ENCODE measurements at regions not wholly inside any gene's neighbourhood (a gene's known extent, or its start where the extent isn't known, plus 50 kb on each side); places are given as distances from the start of the nearest gene placed in this dataset.

DNA sequence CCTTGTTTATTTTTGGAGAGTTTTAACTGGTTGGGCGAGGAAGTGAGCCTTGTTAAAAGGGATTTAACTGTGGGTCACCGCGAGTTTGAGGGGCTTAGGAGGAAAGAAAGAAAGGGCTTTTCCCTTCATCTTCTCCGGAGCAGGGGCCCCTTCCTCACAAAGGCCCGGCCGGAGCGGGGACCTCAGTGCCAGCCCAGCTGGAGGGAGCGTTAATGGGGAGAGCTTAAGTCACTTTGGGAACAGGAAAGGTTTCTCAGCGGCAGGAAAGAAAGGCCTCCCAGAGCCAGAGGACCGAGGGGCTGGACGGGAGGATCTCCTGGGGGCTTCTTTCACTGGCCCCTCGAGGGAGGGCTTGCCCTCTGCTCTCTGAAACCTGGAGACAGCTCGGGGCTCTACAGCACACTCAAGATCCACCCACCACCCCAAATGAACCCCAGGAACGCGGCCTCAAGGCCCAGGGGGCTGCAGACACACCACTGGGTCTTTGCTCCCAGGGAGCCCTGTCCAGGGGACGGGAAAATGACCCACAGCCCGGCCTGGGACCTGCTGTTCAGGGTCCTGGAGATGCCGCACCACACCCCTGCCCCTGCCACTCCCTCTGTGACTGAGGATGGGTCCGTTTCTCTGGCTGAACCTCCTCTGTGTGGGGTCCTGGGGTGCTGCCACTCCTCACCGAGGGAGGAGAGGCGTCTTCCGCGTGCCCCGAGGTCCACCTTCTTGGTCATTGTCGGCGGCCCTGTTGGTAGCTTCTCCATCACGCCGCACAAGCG is 128.3 kb downstream of the URI1 start:
- CTCF ChIA-PET, result no interaction called here
- H3K27me3 Mint-ChIP-seq (ENCODE audit: unreplicated experiment), result peaks cover 79% of the 10 kb centered on the region
- intact Hi-C loops (cut with micrococcal nuclease; ENCODE audit: unreplicated experiment), result no loop called here
- no peak overlapping the region for H3K27ac Mint-ChIP-seq (ENCODE audit: unreplicated experiment)
- no peaks in the 10 kb centered on the region for H3K4me1 Mint-ChIP-seq (ENCODE audit: low read depth, unreplicated experiment)
- no peak overlapping the region for H3K4me3 Mint-ChIP-seq (ENCODE audit: low read depth, unreplicated experiment)
- TF ChIP-seq, protein P1, sequence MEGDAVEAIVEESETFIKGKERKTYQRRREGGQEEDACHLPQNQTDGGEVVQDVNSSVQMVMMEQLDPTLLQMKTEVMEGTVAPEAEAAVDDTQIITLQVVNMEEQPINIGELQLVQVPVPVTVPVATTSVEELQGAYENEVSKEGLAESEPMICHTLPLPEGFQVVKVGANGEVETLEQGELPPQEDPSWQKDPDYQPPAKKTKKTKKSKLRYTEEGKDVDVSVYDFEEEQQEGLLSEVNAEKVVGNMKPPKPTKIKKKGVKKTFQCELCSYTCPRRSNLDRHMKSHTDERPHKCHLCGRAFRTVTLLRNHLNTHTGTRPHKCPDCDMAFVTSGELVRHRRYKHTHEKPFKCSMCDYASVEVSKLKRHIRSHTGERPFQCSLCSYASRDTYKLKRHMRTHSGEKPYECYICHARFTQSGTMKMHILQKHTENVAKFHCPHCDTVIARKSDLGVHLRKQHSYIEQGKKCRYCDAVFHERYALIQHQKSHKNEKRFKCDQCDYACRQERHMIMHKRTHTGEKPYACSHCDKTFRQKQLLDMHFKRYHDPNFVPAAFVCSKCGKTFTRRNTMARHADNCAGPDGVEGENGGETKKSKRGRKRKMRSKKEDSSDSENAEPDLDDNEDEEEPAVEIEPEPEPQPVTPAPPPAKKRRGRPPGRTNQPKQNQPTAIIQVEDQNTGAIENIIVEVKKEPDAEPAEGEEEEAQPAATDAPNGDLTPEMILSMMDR (IDR thresholded peaks at IDR 0.05; ENCODE audit: unreplicated experiment), result no peak
- BruUV-seq (replicated peaks), result no TSS peak
- no peaks in the 10 kb centered on the region for H3K36me3 Mint-ChIP-seq (ENCODE audit: insufficient read depth, unreplicated experiment)
- peaks cover 3% of the 10 kb centered on the region for H3K9me3 Mint-ChIP-seq (ENCODE audit: low read depth, unreplicated experiment)
- no peak for DNase-seq

DNA sequence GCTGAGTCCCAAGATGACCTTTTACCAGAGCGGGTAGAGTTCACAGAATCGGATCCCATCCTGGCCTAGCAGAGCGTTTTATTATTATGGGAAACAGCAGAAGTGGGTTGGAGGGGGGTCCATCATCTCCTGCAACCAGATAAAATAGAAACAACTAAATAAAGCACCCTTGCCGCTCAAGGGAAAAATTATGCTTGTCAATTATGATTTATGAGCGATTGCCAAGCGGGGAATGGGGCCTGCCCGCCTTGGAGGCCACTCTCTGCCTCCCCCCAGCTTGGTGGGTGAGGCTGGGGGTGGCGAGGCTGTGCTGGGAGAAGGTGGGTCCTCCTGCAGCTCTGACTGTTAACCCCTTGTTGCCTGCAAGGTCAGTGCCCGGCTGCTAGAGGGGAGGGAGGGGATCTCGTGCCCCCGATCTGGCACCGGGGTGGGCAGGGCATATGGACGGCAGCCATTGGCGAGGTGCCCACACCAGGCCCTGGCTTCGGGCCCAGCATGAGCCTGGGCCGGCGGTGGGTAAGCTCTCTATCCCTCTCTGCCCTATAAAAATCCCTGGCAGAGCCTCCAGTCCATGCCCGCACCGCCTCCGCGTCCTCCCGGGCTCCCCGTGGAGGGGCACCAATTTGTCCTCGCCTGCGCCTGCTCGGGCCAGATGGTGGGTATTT is 129.1 kb downstream of the URI1 start:
- H3K9me3 Mint-ChIP-seq (ENCODE audit: low read depth, unreplicated experiment), result peaks cover 3% of the 10 kb centered on the region
- CTCF ChIA-PET, result interaction anchor here (1.0 kb wide), 1 partner anchor 37 kb away, joined by 3 read pairs; no protein-coding TSS in a partner anchor
- TF ChIP-seq, protein P1 (IDR thresholded peaks at IDR 0.05; ENCODE audit: unreplicated experiment), result no peak
- H3K36me3 Mint-ChIP-seq (ENCODE audit: insufficient read depth, unreplicated experiment), result no peaks in the 10 kb centered on the region
- BruUV-seq (replicated peaks), result no TSS peak
- intact Hi-C loops (cut with micrococcal nuclease; ENCODE audit: unreplicated experiment), result no loop called here
- no peak for DNase-seq
- H3K27ac Mint-ChIP-seq (ENCODE audit: unreplicated experiment), result no peak overlapping the region
- H3K4me3 Mint-ChIP-seq (ENCODE audit: low read depth, unreplicated experiment), result no peak overlapping the region
- H3K27me3 Mint-ChIP-seq (ENCODE audit: unreplicated experiment), result peaks cover 86% of the 10 kb centered on the region
- H3K4me1 Mint-ChIP-seq (ENCODE audit: low read depth, unreplicated experiment), result no peaks in the 10 kb centered on the region

DNA sequence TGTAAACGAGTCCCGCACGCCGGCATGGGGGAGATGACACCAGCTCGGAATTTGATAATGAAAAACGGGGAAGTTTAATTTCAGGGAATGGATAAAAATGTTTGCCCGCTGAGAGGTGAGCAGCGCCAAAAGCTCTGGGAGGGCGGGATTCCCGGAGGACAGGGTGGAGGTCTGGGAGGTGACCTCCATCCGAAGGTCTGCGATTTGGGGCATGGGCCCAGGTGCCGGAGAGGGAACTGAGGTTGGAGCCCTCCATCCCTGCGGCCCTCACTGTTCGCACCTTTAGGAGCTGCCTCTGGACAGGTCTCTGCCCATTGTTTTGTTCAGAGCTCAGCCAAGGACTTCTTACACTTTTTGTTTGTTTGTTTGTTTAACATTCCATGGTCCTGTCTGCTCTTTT is 129.8 kb downstream of the URI1 start:
- Mint-ChIP-seq H3K9me3 (ENCODE audit: low read depth, unreplicated experiment) (peaks cover 3% of the 10 kb centered on the region), H3K4me1 (ENCODE audit: low read depth, unreplicated experiment) (no peaks in the 10 kb centered on the region), H3K27ac (ENCODE audit: unreplicated experiment) (no peak overlapping the region), H3K27me3 (ENCODE audit: unreplicated experiment) (peaks cover 93% of the 10 kb centered on the region), H3K4me3 (ENCODE audit: low read depth, unreplicated experiment) (no peak overlapping the region), H3K36me3 (ENCODE audit: insufficient read depth, unreplicated experiment) (no peaks in the 10 kb centered on the region)
- intact Hi-C loops (cut with micrococcal nuclease; ENCODE audit: unreplicated experiment), result no loop called here
- DNase-seq, result no peak
- CTCF ChIA-PET, result interaction anchor here (1.0 kb wide), 1 partner anchor 36 kb away, joined by 3 read pairs; no protein-coding TSS in a partner anchor
- TF ChIP-seq, protein P1 (IDR thresholded peaks at IDR 0.05; ENCODE audit: unreplicated experiment), result no peak
- no TSS peak for BruUV-seq (replicated peaks)

DNA sequence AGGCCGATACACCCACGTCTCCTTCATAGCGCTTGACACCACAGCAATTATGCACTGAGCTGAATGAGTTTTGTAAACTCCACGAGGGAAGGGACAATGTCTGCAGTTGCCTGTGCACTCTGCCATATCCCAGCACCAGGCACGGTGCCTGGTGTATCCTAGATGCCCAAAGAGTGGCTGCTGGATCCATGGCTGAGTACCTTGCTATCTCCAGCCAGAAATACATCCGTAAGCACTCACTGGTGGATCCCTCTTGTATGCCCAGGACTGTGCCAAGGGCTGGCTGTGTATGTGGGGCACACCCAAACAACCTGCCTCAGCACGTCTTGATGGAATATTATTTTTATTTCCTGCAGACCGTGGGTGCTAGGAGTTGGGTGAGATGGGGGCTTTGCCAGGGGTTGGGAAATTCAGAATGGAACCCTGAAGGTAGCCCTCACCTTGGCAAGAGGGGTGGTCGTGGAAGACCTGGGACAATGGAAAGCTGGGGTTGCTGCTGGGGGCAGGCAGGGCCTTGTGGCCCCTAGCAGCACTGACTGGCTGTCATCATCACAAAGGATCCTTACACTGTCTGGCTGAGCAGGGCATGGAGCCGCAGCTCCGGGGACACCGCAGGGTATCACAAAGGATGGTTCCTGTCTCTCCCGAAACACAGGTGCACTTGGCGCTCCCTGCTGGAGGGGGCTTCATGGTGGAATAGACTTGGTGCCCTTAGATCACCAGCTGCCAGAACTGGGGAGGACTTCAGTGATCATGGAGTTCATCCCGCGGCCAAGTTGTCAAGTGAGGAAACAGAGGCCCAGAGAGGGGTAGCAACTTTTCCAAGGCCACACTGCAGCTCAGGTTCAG is 131.3 kb downstream of the URI1 start:
- H3K27me3 Mint-ChIP-seq (ENCODE audit: unreplicated experiment), result peaks cover 97% of the 10 kb centered on the region
- H3K4me1 Mint-ChIP-seq (ENCODE audit: low read depth, unreplicated experiment), result no peaks in the 10 kb centered on the region
- CTCF ChIA-PET, result no interaction called here
- H3K27ac Mint-ChIP-seq (ENCODE audit: unreplicated experiment), result no peak overlapping the region
- TF ChIP-seq, protein P1 (IDR thresholded peaks at IDR 0.05; ENCODE audit: unreplicated experiment), result no peak
- no peak overlapping the region for H3K4me3 Mint-ChIP-seq (ENCODE audit: low read depth, unreplicated experiment)
- peaks cover 1% of the 10 kb centered on the region for H3K9me3 Mint-ChIP-seq (ENCODE audit: low read depth, unreplicated experiment)
- H3K36me3 Mint-ChIP-seq (ENCODE audit: insufficient read depth, unreplicated experiment), result no peaks in the 10 kb centered on the region
- BruUV-seq (replicated peaks), result no TSS peak
- intact Hi-C loops (cut with micrococcal nuclease; ENCODE audit: unreplicated experiment), result no loop called here
- DNase-seq, result no peak

Measured in Calu3 (cell line).